HCEC 1CT (cell line): ENCODE measurements at regions not wholly inside any gene's neighbourhood (a gene's known extent, or its start where the extent isn't known, plus 50 kb on each side); places are given as distances from the start of the nearest gene placed in this dataset.

Experiments used
- DNase-seq: peaks from one replicate; pipeline ENCODE4 v3.0.0-alpha.2; 2017

- DNase-seq, result peak; percentile 4
Measured at GRCh38 chrX:131704136-131704695, 160.3 kb downstream of the OR13H1 start.

GRCh38 chrX:131709553-131709952 lies 165.7 kb downstream of the OR13H1 start:
- no peak for DNase-seq

- DNase-seq, result no peak
Measured at GRCh38 chrX:131711478-131711867, 167.6 kb downstream of the OR13H1 start.

GRCh38 chrX:131723646-131724045 lies 179.8 kb downstream of the OR13H1 start:
- no peak for DNase-seq

- no peak for DNase-seq
Measured at GRCh38 chrX:131724292-131724691, 180.4 kb downstream of the OR13H1 start.

GRCh38 chrX:131725001-131725654 lies 181.3 kb downstream of the OR13H1 start:
- DNase-seq, result no peak

GRCh38 chrX:131727778-131728177 lies 183.9 kb downstream of the OR13H1 start:
- DNase-seq, result no peak

GRCh38 chrX:131728295-131729145 lies 184.6 kb downstream of the OR13H1 start:
- no peak for DNase-seq

- DNase-seq, result no peak
Measured at GRCh38 chrX:131729295-131729694, 185.4 kb downstream of the OR13H1 start.

GRCh38 chrX:131734621-131735020 lies 190.7 kb downstream of the OR13H1 start:
- peak; percentile 30 for DNase-seq

- no peak for DNase-seq
Measured at GRCh38 chrX:131735127-131735526, 191.3 kb downstream of the OR13H1 start.

GRCh38 chrX:131739823-131740222 lies 195.9 kb downstream of the OR13H1 start:
- no peak for DNase-seq

- DNase-seq, result no peak
Measured at GRCh38 chrX:131741103-131741581, 197.3 kb downstream of the OR13H1 start.

- DNase-seq, result no peak
Measured at GRCh38 chrX:131745942-131746489, 202.1 kb downstream of the OR13H1 start.

GRCh38 chrX:131746491-131746968 lies 202.7 kb downstream of the OR13H1 start:
- DNase-seq, result no peak

- no peak for DNase-seq
Measured at GRCh38 chrX:131747173-131747572, 203.3 kb downstream of the OR13H1 start.

- DNase-seq, result no peak
Measured at GRCh38 chrX:131752493-131753198, 208.8 kb downstream of the OR13H1 start.

- peak; percentile 12 for DNase-seq
Measured at GRCh38 chrX:131762802-131763234, 218.9 kb downstream of the OR13H1 start.

GRCh38 chrX:131763674-131764073 lies 219.8 kb downstream of the OR13H1 start:
- DNase-seq, result peak; percentile 13

- no peak for DNase-seq
Measured at GRCh38 chrX:131764216-131764615, 220.3 kb downstream of the OR13H1 start.

GRCh38 chrX:131778269-131779218 lies 234.7 kb downstream of the OR13H1 start:
- DNase-seq, result no peak
